LoVo (cell line): ENCODE measurements at regions not wholly inside any gene's neighbourhood (a gene's known extent, or its start where the extent isn't known, plus 50 kb on each side); places are given as distances from the start of the nearest gene placed in this dataset.

ENCODE experiments used
- DNase-seq: peaks from one replicate; pipeline ENCODE4 v3.0.0-alpha.2; 2016; ENCODE audit warnings: low spot score

- no peak for DNase-seq
These were observed 58.3 kb downstream of the CXCL12 start for GRCh38 chr10:44326474-44327030.

DNA sequence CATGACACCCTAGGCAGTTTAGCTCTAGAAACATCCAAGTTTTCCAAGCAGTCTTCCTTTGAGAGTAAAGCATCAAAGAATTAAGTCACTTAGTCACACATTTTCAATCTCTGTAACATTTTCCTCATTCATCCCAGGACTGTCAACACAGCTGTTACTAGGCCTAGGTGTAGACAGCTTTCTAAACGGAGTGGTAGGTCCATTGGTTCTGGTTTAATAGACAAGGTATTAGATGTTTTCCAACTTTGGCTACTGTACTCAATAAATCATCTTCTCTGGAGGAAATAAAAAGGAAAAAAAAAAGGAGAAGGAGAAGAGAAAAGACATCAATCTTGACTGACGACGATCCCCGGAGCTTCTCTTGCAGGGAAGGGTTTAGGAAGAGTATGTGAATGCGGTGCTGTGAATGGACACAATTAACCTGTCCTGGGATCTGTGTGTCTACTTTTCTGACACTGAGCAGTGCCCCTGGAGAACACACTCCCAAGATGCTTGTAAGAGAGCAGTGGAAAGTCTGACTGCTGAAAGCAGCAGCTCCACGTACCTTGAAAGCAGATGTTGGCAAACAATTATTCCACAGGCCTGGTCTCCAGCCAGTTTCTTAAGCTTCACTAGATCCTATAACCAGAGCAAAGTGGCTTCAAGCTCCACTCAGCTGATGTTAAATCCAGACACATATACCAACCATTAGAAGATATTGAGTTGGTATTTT, 59.1 kb downstream of the CXCL12 start:
- DNase-seq = no peak

DNA sequence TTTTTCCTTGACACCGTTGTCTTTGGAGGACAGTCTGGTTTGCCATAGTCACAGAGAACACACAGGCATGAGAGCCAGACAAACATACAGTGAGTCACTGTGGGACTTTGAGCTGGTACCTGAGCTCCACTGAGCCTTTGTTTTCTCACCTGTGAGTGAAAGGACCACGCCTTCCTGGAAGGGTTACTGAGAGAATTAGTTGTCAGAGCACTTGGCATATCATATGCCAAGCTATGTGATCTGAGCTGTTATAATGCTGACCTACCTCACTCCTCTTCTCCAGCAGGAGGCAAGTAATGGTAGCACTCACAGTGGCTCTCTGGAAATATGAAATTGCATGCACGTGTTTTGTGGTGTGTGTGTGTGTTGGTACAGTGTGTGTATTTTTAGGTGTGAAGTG, 59.7 kb downstream of the CXCL12 start:
- peak; percentile 72 for DNase-seq

DNA sequence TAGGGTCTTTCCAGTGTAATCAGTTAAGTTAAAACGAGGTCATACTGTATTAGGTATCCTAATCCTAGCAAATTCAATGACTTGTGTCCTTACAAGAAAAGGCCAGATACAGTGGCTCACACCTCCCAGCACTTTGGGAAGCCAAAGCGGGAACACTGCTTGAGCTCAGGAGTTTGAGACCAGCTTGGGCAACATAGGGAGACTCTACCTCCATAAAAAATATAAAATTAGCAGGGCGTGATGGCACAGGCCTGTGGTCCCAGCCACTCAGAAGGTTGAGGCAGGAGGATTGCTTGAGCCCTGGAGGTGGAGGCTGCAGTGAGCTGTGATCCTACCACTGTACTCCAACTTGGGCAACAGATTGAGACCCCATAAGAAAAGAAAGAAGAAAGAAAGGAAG, 61.1 kb downstream of the CXCL12 start:
- no peak for DNase-seq

- DNase-seq = no peak
These were observed 62.8 kb downstream of the CXCL12 start for GRCh38 chr10:44322137-44322536.

GRCh38 chr10:44320756-44321155, 64.1 kb downstream of the CXCL12 start:
- no peak for DNase-seq

GRCh38 chr10:44317856-44318255, 67.0 kb downstream of the CXCL12 start:
- DNase-seq = no peak

GRCh38 chr10:44316922-44317215, 68.0 kb downstream of the CXCL12 start:
- DNase-seq = no peak

DNA sequence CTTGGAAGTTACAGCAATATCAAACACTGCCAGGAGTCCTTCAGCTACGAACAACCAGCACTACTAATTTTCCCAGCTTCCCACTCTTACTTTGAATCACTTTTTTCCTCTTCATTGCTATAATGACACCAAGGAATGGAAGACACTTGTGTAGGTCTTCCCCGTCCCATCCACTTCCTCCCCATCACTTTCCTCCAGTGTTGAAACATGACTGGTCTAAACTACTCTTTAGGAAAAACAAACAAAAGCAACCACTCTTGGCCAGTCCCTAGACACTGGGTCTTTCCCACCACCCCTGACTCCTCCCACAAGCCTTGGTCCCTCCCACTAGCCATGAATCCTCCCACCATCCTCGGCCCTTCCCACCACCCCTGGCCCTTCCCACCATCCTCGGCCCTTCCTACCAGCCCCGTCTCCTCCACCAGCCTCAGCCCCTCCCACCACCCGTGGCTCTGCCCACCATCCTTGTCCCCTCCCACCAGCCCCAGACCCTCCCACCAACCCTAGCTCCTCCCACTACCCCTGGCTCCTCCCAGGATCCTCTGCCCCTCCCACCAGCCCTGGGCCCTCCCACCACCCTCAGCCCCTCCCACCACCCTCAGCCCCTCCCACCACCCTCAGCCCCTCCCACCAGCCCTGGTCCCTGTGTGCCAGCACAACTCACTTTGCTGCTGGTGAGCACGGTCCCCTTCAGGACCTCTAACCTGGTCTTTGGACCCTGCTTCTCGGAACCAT, 68.5 kb downstream of the CXCL12 start:
- no peak for DNase-seq

- DNase-seq = no peak
These were observed 70.0 kb downstream of the CXCL12 start for GRCh38 chr10:44314802-44315460.

DNA sequence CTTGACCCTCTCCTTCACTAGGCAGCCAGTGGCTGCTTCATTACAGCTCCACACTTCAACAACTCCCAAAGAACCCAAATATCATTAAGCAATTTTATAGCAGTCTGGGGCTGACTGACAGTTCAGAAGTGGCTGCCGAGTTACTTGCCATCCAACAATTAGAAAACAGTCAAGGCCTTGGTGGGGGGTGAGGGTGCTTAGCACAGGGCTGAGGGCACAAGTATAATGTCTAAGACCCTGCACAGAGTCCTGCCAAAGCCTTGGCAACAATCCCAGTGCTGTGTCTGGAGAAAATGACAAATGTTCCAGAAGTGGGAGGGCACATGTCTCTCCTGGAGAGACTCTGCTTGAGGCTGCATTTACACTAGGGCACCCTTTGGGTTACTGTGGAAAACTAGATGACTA, 71.1 kb downstream of the CXCL12 start:
- no peak for DNase-seq

GRCh38 chr10:44312401-44312800, 72.5 kb downstream of the CXCL12 start:
- no peak for DNase-seq

DNA sequence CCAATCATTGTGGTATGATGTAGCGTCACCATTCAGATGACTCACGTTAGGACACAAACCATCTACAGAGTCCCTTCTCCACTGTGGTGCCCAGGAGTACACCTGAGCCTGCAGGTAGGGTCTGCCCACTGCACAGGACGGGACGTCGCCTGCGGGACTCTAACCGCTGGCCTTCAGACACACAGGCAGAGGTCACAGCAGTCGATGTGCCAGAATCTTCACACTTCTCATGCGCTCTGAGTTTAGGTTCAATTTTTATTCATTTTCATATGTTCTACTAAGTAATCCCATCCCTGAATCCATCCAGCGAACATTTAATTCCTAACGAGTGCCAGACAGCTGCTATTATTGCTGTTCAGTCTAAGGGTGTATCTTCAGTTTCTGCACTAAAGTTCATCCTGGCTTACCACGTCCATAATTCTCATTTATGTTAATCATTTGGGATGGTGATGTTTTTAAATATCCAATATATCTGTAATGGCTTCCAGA, 73.3 kb downstream of the CXCL12 start:
- no peak for DNase-seq

DNA sequence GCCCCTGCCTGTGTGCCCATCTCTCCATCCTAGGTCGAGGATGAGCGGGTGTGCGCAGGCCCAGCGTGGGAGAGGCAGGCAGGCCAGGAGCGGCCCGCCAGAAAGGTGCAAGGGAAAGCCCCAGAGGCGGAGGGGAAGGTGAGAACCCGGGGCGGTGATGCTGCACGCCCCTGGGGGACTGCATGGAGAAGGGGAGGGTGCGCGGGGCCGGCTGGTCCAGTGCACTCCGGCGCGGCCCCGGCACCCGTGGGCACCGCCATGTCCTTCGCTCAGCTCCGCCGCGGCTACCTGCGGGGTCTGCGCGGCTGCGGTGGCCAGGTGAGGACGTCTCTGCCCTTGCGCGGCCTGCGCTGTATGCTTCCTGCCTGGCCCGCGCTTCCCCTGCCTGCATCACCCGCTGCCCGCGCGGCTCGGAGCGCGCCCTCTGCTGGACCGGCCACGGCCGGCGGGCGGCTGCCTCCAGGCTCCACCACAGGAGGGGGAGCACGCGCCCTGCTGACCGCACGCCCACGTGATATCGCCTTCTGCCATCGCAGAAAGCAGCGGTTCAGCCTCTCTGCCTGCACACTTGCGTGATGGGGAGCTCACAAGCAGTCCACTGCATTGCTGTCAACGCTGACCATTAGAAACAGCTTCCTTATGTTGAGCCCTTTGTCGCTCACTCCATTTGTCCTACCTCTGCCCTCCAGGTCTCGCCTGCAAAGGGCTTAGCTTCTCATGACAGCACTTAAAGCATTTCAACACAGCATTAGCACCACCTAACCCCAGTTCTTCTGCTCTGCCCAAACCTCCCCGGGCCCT, 73.9 kb downstream of the CXCL12 start:
- peak; percentile 29 for DNase-seq

- DNase-seq = no peak
These were observed 74.7 kb downstream of the CXCL12 start for GRCh38 chr10:44309939-44310761.

- DNase-seq = no peak
These were observed 75.5 kb downstream of the CXCL12 start for GRCh38 chr10:44309361-44309760.

GRCh38 chr10:44308935-44309334, 76.0 kb downstream of the CXCL12 start:
- DNase-seq = no peak

GRCh38 chr10:44307691-44308090, 77.2 kb downstream of the CXCL12 start:
- no peak for DNase-seq

DNA sequence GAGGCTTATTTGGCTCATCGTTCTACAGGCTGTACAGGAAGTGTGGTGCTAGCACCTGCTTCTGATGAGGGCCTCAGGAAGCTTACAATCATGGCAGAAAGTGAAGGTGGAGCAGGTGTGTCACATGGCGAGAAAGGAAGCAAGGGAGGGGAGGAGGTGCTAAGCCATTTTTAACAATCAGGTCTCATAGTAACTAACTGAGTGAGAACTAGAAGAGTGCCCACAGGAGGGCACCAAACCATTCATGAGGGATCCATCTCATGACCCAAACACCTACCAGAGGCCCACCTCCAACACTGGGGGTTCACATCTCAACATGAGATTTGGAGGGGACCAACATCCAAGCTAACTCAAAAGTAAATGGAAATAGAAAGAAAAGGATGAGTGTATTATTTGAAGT, 78.1 kb downstream of the CXCL12 start:
- no peak for DNase-seq

DNA sequence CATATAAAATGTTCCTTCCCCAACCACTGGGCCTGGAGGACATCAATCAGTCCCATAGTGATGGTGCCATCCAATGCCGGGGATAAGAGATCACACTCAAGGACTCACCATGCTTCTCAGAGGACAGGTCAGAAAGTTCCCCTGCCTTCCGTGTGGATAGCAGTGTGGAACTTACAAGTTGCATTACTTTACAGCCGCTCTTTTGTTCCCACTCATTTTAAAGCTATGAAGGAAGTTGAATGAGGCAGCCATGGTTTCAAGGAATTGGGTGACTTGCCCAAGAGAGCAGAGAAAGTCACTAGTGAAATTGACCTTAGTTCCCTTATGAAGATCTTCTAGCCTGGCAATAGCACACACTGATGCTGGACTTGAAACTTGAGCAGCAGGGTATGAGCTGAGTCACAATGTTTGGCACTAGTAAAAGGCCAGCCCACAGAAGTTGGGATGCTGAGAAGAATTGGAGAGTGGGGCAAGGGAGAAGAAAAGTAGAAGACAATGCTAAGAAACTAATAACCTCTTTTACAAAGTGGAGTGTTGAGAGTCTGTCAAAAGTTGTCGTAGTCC, 78.7 kb downstream of the CXCL12 start:
- no peak for DNase-seq
